Upper lobe of left lung (tissue), 6 donors: ENCODE measurements at regions not wholly inside any gene's neighbourhood (a gene's known extent, or its start where the extent isn't known, plus 50 kb on each side); places are given as distances from the start of the nearest gene placed in this dataset.

Experiments used
- ATAC-seq, 2 donors: fragments of 200-7000 bp; cut with Tn5 transposase; one replicate each; pipeline ENCODE4 v1.9.1; 2022; ENCODE audit warnings: mild to moderate bottlenecking in 2 of 2, moderate library complexity in 2 of 2; ENCODE audit not compliant: low FRiP score in 2 of 2
- DNase-seq, 2 donors: peaks; one replicate each; pipeline ENCODE4 v3.0.0-alpha.2; 2019 to 2020
- H3K27ac ChIP-seq, 4 donors: fragments of 200-600 bp; sonication (generic); one replicate each; pipeline ENCODE4 v1.5.1; 2016 to 2019
- H3K27me3 ChIP-seq, 4 donors: fragments of 200-600 bp; sonication (generic); one replicate each; pipeline ENCODE4 v1.5.1; 2017 to 2019
- H3K36me3 ChIP-seq, 4 donors: fragments of 200-600 bp; sonication (generic); one replicate each; pipeline ENCODE4 v1.5.1; 2016 to 2019
- H3K4me1 ChIP-seq, 4 donors: fragments of 200-600 bp; sonication (generic); one replicate each; pipeline ENCODE4 v1.5.1; 2018 to 2019
- H3K4me3 ChIP-seq, 4 donors: fragments of 200-600 bp; sonication (generic); one replicate each; pipeline ENCODE4 v1.5.1; 2017 to 2019; ENCODE audit warnings: mild to moderate bottlenecking in 2 of 4, moderate library complexity in 1 of 4
- H3K9me3 ChIP-seq, 4 donors: fragments of 200-600 bp; sonication (generic); one replicate each; pipeline ENCODE4 v1.5.1; 2018 to 2019
- CTCF ChIP-seq, 6 experiments: fragments of 450-650 bp in 4 of 6; fragments of 200-600 bp in 2 of 6; sonication (generic) in 2 of 6; IDR thresholded peaks; one replicate each; pipeline ENCODE4 v1.5.1; 2016 to 2019; ENCODE audit warnings: antibody characterized with exemption in 6 of 6
- EP300 ChIP-seq, 4 donors: sonication (generic); formaldehyde crosslinking; IDR thresholded peaks; one replicate each; pipeline ENCODE4 v1.5.1; 2017; ENCODE audit warnings: antibody characterized with exemption in 4 of 4, control low read depth in 2 of 4
- POLR2A ChIP-seq, 4 donors: fragments of 450-650 bp; IDR thresholded peaks; one replicate each; pipeline ENCODE4 v1.5.1; 2016 to 2017; ENCODE audit warnings: antibody characterized with exemption in 4 of 4, mild to moderate bottlenecking in 2 of 4
- POLR2AphosphoS5 ChIP-seq, 2 donors: sonication (generic); formaldehyde crosslinking; IDR thresholded peaks; one replicate each; pipeline ENCODE4 v1.5.1; 2017; ENCODE audit warnings: antibody characterized with exemption in 2 of 2
- WGBS, 2 donors: methylation state at CpG; one replicate each; pipeline ENCODE4 v1.1.5; 2017 to 2018; 5-methylcytosine and 5-hydroxymethylcytosine counted together
- donor health status: DM: no; HTN: no; CAD: no; lungs with moderate emphysema.
- donor health status: DM: no; HTN: yes; CAD: no; lungs with severe emphysema.

GRCh38 chrX:66544181-66544580, 94.7 kb downstream of the EDA2R start:
- Histone ChIP-seq H3K4me3 (no peak overlapping the region), H3K36me3 (no peaks in the 10 kb centered on the region), H3K27me3 (no peaks in the 10 kb centered on the region), H3K4me1 (no peaks in the 10 kb centered on the region), H3K27ac (no peak overlapping the region), H3K9me3 (no peaks in the 10 kb centered on the region)
- no peak for ATAC-seq
- DNase-seq = no peak
- no peak for TF ChIP-seq EP300 (IDR thresholded peaks at IDR 0.05)
- TF ChIP-seq POLR2A (IDR thresholded peaks at IDR 0.05) = no peak
- TF ChIP-seq POLR2AphosphoS5 (IDR thresholded peaks at IDR 0.05) = no peak
- TF ChIP-seq CTCF (IDR thresholded peaks at IDR 0.05) = no peak

GRCh38 chrX:66504481-66504880, 134.4 kb downstream of the EDA2R start:
- H3K4me1 ChIP-seq = no peaks in the 10 kb centered on the region
- no peak overlapping the region for H3K4me3 ChIP-seq
- no peak overlapping the region for H3K27ac ChIP-seq
- no peaks in the 10 kb centered on the region for H3K36me3 ChIP-seq
- H3K27me3 ChIP-seq = no peaks in the 10 kb centered on the region
- ATAC-seq = no peak
- TF ChIP-seq POLR2A (IDR thresholded peaks at IDR 0.05) (no peak), CTCF (IDR thresholded peaks at IDR 0.05) (no peak)
- no peak for DNase-seq
- H3K9me3 ChIP-seq = no peaks in the 10 kb centered on the region

GRCh38 chrX:66498672-66499296, 140.1 kb downstream of the EDA2R start:
- no peaks in the 10 kb centered on the region for H3K9me3 ChIP-seq
- no peak overlapping the region for H3K4me3 ChIP-seq
- H3K36me3 ChIP-seq = no peaks in the 10 kb centered on the region
- peak in 1 of 2 donors; percentile 66 for ATAC-seq
- H3K27me3 ChIP-seq = no peaks in the 10 kb centered on the region
- H3K4me1 ChIP-seq = no peaks in the 10 kb centered on the region
- 80 to 82% methylated on average over 8 to 18 of the region's 19 CpGs for WGBS, 2 donors
- TF ChIP-seq CTCF (IDR thresholded peaks at IDR 0.05) = no peak
- no peak for TF ChIP-seq EP300 (IDR thresholded peaks at IDR 0.05)
- TF ChIP-seq POLR2AphosphoS5 (IDR thresholded peaks at IDR 0.05) = no peak
- no peak for TF ChIP-seq POLR2A (IDR thresholded peaks at IDR 0.05)
- no peak overlapping the region for H3K27ac ChIP-seq
- no peak for DNase-seq

GRCh38 chrX:66489339-66489738, 149.5 kb downstream of the EDA2R start:
- Histone ChIP-seq H3K9me3 (no peaks in the 10 kb centered on the region), H3K27ac (no peak overlapping the region), H3K36me3 (no peaks in the 10 kb centered on the region), H3K4me1 (no peaks in the 10 kb centered on the region), H3K27me3 (no peaks in the 10 kb centered on the region), H3K4me3 (no peak overlapping the region)
- WGBS, 2 donors = 61 to 70% methylated on average over 2 to 5 of the region's 5 CpGs
- DNase-seq (no peak), ATAC-seq (no peak)
- TF ChIP-seq POLR2AphosphoS5 (IDR thresholded peaks at IDR 0.05) = no peak
